ENCODE measurements at regions not wholly inside any gene's neighbourhood (a gene's known extent, or its start where the extent isn't known, plus 50 kb on each side); places are given as distances from the start of the nearest gene placed in this dataset.
"Not testable (repeated sequence)": the region's sequence is repeated elsewhere in the genome, so short reads cannot be mapped to it uniquely, and the experiment has no call there.

DNA sequence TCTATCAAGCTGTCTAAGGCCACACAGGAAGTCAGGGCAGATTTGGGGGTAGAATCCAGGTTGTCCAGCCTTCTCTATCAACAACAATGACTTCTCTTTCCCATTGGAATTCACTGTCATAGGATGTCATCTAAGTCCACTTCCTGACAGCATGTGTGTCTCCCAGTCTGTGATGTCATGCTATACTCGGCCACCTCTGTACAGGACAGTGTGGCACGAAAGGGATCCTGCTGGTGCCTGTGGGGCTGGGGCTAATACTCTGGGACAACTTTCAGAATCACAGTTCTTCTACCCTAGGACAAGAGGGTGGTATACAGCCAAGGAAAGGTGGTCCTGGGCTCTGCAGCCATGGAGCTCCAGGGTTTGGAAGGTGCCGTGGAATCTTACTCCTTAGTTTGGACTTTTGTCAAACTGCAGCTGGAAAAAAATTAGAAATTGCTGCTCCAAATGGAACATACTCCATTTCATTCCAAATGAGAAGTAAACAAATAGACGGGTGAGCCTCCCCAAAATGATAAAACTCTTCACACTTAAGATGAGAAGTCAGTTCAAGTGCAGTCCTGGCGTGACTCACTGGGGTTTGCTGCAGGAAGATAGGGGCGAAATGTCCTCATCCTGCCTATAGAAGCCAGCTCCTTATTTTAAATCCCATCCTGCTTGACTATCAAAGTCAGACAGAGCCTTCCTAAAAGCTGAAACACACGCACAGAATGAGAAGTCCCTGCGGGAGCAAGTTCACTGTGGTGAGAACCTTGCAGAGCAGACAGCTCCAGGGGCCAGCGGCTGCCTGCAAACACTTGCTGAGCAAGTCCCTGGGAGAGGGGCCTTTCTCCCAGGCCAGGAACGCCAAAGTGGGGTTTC, 144.2 kb upstream of the PLGLB2 start:
- H3K27ac ChIP-seq (ENCODE audit: low read length); H3K36me3 ChIP-seq (ENCODE audit: control insufficient read depth, insufficient read depth, low read length); H3K27me3 ChIP-seq (ENCODE audit: control insufficient read depth, insufficient read depth, low read length); H3K9me3 ChIP-seq (ENCODE audit: control insufficient read depth, insufficient read depth, low read length); H3K4me1 ChIP-seq (ENCODE audit: control insufficient read depth, insufficient read depth, low read length); DNase-seq (ENCODE audit: low read depth, low spot score); H3K4me3 ChIP-seq (ENCODE audit: low read length): not testable (repeated sequence)
- WGBS (ENCODE audit: insufficient coverage, insufficient read length) = no CpG with 5 or more reads among the region's 10 CpGs

DNA sequence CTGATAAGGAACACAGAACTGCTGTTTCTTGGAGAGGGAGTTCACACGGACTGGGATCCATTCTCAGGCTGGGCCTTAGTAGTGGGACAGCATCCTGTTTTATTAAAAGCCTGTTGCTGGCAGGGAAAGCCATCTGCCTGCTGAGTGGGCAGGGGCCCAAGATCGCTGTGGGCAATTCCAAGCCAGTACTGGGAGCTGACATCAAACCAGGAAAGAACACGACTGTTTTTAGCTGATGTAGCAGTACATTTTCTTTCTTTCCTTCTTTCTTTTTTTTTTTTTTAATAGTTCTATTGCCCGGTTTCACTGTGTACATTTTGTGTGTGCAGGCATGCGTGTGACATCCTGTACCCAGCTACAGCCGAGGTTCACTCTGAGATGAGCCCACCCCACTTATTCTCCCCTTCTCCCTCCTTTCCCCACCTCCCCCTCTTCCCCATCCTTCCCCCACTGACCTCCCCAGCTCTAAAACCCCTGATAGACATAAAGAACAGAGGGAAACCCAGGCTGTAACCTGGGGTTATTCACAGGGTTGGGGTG, 143.5 kb upstream of the PLGLB2 start:
- WGBS (ENCODE audit: insufficient coverage, insufficient read length) = no CpG with 5 or more reads among the region's 6 CpGs
- not testable (repeated sequence) for DNase-seq (ENCODE audit: low read depth, low spot score); H3K36me3 ChIP-seq (ENCODE audit: control insufficient read depth, insufficient read depth, low read length); H3K4me1 ChIP-seq (ENCODE audit: control insufficient read depth, insufficient read depth, low read length); H3K27ac ChIP-seq (ENCODE audit: low read length); H3K27me3 ChIP-seq (ENCODE audit: control insufficient read depth, insufficient read depth, low read length); H3K4me3 ChIP-seq (ENCODE audit: low read length); H3K9me3 ChIP-seq (ENCODE audit: control insufficient read depth, insufficient read depth, low read length)

DNA sequence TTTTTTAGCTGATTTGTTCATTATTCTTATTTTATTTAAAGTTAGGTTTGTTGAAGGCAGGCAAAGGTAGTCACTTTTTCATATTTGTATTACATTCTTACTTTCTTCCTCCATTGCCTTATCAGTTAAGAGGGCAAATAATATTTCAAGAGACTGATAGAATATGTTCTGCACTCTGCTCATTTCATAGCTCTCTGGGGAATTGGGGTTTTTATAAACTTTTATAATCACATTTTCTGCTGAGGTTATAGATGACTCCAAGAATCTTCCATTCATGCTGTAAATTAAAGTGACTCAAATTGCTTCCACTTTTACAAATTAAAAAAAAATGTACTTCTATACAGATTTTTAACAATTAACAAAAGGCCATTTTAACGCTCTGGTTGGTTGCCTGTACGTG, 142.9 kb upstream of the PLGLB2 start:
- H3K36me3 ChIP-seq (ENCODE audit: control insufficient read depth, insufficient read depth, low read length); H3K27me3 ChIP-seq (ENCODE audit: control insufficient read depth, insufficient read depth, low read length); H3K4me3 ChIP-seq (ENCODE audit: low read length); DNase-seq (ENCODE audit: low read depth, low spot score); H3K9me3 ChIP-seq (ENCODE audit: control insufficient read depth, insufficient read depth, low read length); H3K4me1 ChIP-seq (ENCODE audit: control insufficient read depth, insufficient read depth, low read length); H3K27ac ChIP-seq (ENCODE audit: low read length): not testable (repeated sequence)
- no CpG with 5 or more reads among the region's 2 CpGs for WGBS (ENCODE audit: insufficient coverage, insufficient read length)

DNA sequence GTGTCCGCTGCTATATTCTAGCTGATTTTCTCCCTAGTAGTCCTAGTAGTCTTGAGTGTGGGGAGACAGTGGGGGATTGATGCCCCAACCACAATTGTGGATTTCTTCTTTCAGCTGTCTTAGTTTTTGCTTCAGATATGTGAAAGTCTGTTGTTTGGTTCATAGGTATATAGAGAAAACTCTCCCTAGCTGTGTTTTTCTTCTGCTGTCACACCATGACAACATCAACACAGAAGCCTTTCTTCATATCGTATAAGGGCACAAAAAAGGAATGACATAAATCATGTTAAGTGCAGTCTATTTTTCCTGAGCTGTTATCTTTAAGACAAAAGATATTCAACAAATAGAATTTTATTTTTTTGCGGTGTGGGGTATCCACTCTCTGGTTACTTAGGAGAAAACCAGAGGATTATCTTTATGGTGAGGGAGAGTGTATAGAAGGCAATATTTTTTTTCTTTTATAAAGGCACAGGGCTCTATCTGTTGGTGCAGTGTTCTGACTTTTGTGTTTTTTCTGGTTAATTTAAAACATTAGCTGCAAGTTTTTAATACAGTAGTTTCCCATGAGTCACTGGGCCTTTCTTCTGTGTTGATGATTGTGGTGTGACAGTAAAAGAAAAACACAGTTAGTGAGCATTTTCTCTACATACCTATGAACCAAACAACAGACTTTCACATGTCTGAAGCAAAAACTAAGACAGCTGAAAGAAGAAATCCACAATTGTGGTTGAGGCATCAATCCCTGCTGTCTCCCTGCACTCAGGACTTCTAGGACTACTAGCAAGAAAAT, 139.3 kb upstream of the PLGLB2 start:
- not testable (repeated sequence) for H3K9me3 ChIP-seq (ENCODE audit: control insufficient read depth, insufficient read depth, low read length); H3K36me3 ChIP-seq (ENCODE audit: control insufficient read depth, insufficient read depth, low read length); H3K4me1 ChIP-seq (ENCODE audit: control insufficient read depth, insufficient read depth, low read length); DNase-seq (ENCODE audit: low read depth, low spot score); H3K27me3 ChIP-seq (ENCODE audit: control insufficient read depth, insufficient read depth, low read length); H3K4me3 ChIP-seq (ENCODE audit: low read length); H3K27ac ChIP-seq (ENCODE audit: low read length)
- WGBS (ENCODE audit: insufficient coverage, insufficient read length) = no CpG with 5 or more reads among the region's 3 CpGs

DNA sequence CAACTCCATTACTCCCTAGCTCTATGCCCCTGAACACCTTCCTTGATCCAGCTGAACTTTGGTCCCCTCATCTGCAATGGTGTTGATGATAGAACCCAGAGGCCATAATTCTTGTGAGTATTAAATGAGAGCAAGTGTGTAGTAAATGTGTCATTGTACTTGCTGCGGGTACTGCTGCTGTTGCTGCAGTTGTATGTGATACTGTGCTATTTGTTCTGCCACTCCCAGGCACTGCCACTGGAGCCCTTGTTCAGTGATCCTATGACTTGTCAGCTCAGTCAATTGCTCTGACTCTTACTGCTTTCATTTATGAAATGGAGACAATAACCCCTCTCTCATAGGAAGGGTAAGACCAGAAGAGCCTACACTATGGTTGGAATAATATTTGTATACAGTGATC, 136.9 kb upstream of the PLGLB2 start:
- H3K27ac ChIP-seq (ENCODE audit: low read length); DNase-seq (ENCODE audit: low read depth, low spot score); H3K4me1 ChIP-seq (ENCODE audit: control insufficient read depth, insufficient read depth, low read length); H3K27me3 ChIP-seq (ENCODE audit: control insufficient read depth, insufficient read depth, low read length); H3K4me3 ChIP-seq (ENCODE audit: low read length); H3K36me3 ChIP-seq (ENCODE audit: control insufficient read depth, insufficient read depth, low read length); H3K9me3 ChIP-seq (ENCODE audit: control insufficient read depth, insufficient read depth, low read length): not testable (repeated sequence)
- WGBS (ENCODE audit: insufficient coverage, insufficient read length) = no CpG with 5 or more reads among the region's 1 CpG

DNA sequence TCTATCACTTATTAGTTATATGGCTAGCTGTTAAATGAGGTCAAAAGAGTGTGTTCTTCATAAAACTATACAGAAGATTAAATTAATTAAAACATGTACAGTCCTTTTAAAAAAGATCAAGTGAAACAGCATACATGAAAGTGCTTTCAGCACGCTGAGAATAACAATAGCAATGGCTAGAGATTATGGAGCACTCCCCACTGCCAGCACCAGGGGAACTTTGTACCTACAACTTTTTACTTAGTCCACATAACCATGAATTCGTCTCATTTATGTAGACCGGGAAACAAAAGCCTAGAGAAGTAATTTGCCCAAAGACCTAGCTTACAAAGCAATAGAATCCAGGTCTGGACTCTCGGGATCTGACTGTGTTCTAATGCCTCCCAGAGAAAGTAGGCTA, 136.5 kb upstream of the PLGLB2 start:
- not testable (repeated sequence) for DNase-seq (ENCODE audit: low read depth, low spot score); H3K4me3 ChIP-seq (ENCODE audit: low read length); H3K9me3 ChIP-seq (ENCODE audit: control insufficient read depth, insufficient read depth, low read length); H3K4me1 ChIP-seq (ENCODE audit: control insufficient read depth, insufficient read depth, low read length); H3K27ac ChIP-seq (ENCODE audit: low read length); H3K36me3 ChIP-seq (ENCODE audit: control insufficient read depth, insufficient read depth, low read length); H3K27me3 ChIP-seq (ENCODE audit: control insufficient read depth, insufficient read depth, low read length)
- WGBS (ENCODE audit: insufficient coverage, insufficient read length) = no CpG with 5 or more reads among the region's 4 CpGs

DNA sequence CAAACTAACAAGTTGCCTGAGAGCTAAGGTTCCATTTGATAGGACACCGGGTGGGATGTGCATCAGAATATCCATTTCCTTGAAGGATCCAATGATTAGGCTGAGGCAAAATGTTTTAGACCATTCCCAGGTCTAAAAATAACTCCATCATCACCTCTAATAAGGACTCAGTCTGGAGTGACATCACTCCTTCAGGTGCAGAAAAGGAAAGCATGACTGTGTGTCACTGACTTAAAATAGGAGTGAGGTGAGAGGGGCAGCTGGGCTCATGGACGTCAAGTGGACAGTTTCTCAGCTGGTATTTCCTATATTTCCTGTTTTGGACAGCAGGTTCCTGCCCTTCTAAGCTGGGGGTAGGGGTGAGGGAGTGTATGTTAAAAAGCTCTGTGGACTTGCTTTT, 135.9 kb upstream of the PLGLB2 start:
- not testable (repeated sequence) for H3K36me3 ChIP-seq (ENCODE audit: control insufficient read depth, insufficient read depth, low read length); H3K4me1 ChIP-seq (ENCODE audit: control insufficient read depth, insufficient read depth, low read length); DNase-seq (ENCODE audit: low read depth, low spot score); H3K27ac ChIP-seq (ENCODE audit: low read length); H3K4me3 ChIP-seq (ENCODE audit: low read length); H3K9me3 ChIP-seq (ENCODE audit: control insufficient read depth, insufficient read depth, low read length); H3K27me3 ChIP-seq (ENCODE audit: control insufficient read depth, insufficient read depth, low read length)
- WGBS (ENCODE audit: insufficient coverage, insufficient read length) = no CpG with 5 or more reads among the region's 2 CpGs

DNA sequence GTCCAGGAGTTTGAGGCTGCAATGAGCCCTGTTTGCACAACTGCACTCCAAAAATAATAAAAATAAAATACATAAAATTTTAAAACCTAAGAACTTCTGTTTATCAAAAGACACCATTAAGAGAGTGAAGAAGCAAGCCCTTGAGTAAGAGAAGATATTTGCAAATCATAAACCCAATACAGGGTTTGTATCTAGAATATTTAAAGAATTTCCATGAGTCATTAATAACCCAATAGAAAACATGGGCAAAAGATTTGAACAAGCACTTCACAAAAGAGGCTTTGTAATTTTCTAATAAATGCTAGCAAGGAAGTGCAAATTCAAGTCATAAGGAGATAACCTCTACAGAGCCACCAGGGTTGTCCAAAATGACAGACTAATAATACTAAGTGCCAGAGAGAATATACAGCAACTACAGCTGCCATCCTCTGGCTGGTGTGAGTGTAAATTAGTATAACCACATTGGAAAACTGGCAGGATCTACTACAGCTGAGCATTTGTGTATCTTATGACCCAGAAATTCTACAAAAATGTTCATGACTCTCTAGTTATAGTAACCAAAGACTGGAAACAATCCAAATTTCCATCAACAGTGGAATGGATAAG, 133.0 kb upstream of the PLGLB2 start:
- not testable (repeated sequence) for H3K27me3 ChIP-seq (ENCODE audit: control insufficient read depth, insufficient read depth, low read length); H3K27ac ChIP-seq (ENCODE audit: low read length); H3K36me3 ChIP-seq (ENCODE audit: control insufficient read depth, insufficient read depth, low read length); H3K4me1 ChIP-seq (ENCODE audit: control insufficient read depth, insufficient read depth, low read length); H3K4me3 ChIP-seq (ENCODE audit: low read length); DNase-seq (ENCODE audit: low read depth, low spot score); H3K9me3 ChIP-seq (ENCODE audit: control insufficient read depth, insufficient read depth, low read length)

DNA sequence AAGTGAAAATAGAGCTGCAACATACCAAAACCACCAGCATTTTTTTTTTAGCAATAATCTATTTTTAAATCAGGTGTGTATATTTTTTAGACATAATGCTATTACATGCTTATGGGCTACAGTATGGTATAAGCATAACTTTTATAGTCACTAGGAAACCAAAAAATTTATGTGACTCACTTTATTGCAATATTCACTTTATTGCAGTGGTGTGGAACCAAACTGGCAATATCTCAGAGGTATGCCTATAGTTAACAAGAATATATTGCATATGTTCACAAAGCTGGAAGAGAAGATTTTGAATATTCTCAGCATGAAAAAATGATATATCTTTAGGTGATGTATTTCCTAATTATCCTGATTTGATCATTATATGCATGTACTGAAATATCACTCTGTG, 128.8 kb upstream of the PLGLB2 start:
- DNase-seq (ENCODE audit: low read depth, low spot score); H3K27ac ChIP-seq (ENCODE audit: low read length); H3K4me3 ChIP-seq (ENCODE audit: low read length); H3K36me3 ChIP-seq (ENCODE audit: control insufficient read depth, insufficient read depth, low read length); H3K27me3 ChIP-seq (ENCODE audit: control insufficient read depth, insufficient read depth, low read length); H3K4me1 ChIP-seq (ENCODE audit: control insufficient read depth, insufficient read depth, low read length); H3K9me3 ChIP-seq (ENCODE audit: control insufficient read depth, insufficient read depth, low read length): not testable (repeated sequence)

DNA sequence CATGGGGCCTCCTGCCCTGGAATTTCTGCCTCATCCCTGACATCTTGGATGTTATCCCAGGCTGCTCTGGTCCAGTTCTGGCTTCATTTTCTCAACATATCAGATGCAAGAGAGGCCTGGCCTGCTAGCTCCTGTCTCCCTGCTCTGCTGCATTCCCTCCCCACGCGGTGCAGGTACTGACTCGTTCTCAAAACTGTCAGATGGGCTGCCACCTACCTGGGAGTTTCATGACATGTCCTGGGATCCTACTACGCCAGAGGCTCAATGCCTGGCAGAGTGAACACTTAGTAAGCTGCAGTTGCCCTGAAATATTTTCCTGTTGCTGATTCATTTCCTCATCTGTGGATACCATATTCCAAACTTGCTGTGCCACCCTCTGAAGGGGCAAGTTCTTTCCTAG, 126.7 kb upstream of the PLGLB2 start:
- no CpG with 5 or more reads among the region's 4 CpGs for WGBS (ENCODE audit: insufficient coverage, insufficient read length)
- DNase-seq (ENCODE audit: low read depth, low spot score); H3K4me1 ChIP-seq (ENCODE audit: control insufficient read depth, insufficient read depth, low read length); H3K27ac ChIP-seq (ENCODE audit: low read length); H3K27me3 ChIP-seq (ENCODE audit: control insufficient read depth, insufficient read depth, low read length); H3K4me3 ChIP-seq (ENCODE audit: low read length); H3K36me3 ChIP-seq (ENCODE audit: control insufficient read depth, insufficient read depth, low read length); H3K9me3 ChIP-seq (ENCODE audit: control insufficient read depth, insufficient read depth, low read length): not testable (repeated sequence)

All from iPS DF 6.9 (cell line).